Activated CD4-positive, alpha-beta T cell treated with anti-CD3 and anti-CD28 coated beads for 24 hours (primary cell): ENCODE measurements at regions not wholly inside any gene's neighbourhood (a gene's known extent, or its start where the extent isn't known, plus 50 kb on each side); places are given as distances from the start of the nearest gene placed in this dataset.
"Not testable (repeated sequence)": the region's sequence is repeated elsewhere in the genome, so short reads cannot be mapped to it uniquely, and the experiment has no call there.

ENCODE experiments used
- DNase-seq, 2 donors: peaks; one replicate each; pipeline ENCODE4 v3.0.0-alpha.2; 2020; ENCODE audit warnings: low read depth in 2 of 2

GRCh38 chr13:24618011-24618955 lies 61.9 kb upstream of the ATP12A start:
- DNase-seq, result peak; percentile 35 to 38

GRCh38 chr13:24619282-24619681 lies 60.9 kb upstream of the ATP12A start:
- DNase-seq, result no peak

GRCh38 chr13:24622481-24623148 lies 57.6 kb upstream of the ATP12A start:
- DNase-seq, result not testable (repeated sequence)

- no peak for DNase-seq
These were observed 57.0 kb upstream of the ATP12A start for GRCh38 chr13:24623149-24623665.

- DNase-seq, result no peak
These were observed 55.8 kb upstream of the ATP12A start for GRCh38 chr13:24624363-24624762.

- DNase-seq, result no peak
These were observed 55.4 kb upstream of the ATP12A start for GRCh38 chr13:24624801-24625231.

GRCh38 chr13:24625331-24625731 lies 54.9 kb upstream of the ATP12A start:
- DNase-seq, result no peak

- DNase-seq, result no peak
These were observed 54.0 kb upstream of the ATP12A start for GRCh38 chr13:24625870-24626849.

GRCh38 chr13:24627090-24627714 lies 53.0 kb upstream of the ATP12A start:
- no peak for DNase-seq

- DNase-seq, result no peak
These were observed 52.3 kb upstream of the ATP12A start for GRCh38 chr13:24627946-24628345.

- no peak for DNase-seq
These were observed 50.9 kb upstream of the ATP12A start for GRCh38 chr13:24629320-24629719.

- DNase-seq, result no peak
These were observed 50.1 kb upstream of the ATP12A start for GRCh38 chr13:24630121-24630520.
